ENCODE measurements at regions not wholly inside any gene's neighbourhood (a gene's known extent, or its start where the extent isn't known, plus 50 kb on each side); places are given as distances from the start of the nearest gene placed in this dataset.

DNA sequence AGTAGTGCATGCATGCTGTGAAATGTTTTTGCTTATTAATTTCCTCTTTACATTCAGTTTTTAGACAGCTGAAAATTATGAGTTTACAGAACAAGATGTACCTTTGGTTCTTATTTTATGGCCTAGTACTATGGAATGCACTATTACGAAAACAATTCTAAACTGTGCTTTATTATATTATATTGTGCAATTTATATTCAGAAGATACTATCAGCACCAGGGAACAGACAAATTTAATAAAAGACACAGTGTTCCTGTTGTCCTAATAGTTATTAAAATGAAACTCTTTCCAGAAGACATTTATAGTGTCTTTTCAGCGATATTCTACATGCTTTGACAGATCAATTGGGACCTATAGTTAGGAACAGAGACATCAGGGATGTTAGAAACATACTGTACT is 427.3 kb downstream of the BTG1 start:
- TF ChIP-seq, protein P1, sequence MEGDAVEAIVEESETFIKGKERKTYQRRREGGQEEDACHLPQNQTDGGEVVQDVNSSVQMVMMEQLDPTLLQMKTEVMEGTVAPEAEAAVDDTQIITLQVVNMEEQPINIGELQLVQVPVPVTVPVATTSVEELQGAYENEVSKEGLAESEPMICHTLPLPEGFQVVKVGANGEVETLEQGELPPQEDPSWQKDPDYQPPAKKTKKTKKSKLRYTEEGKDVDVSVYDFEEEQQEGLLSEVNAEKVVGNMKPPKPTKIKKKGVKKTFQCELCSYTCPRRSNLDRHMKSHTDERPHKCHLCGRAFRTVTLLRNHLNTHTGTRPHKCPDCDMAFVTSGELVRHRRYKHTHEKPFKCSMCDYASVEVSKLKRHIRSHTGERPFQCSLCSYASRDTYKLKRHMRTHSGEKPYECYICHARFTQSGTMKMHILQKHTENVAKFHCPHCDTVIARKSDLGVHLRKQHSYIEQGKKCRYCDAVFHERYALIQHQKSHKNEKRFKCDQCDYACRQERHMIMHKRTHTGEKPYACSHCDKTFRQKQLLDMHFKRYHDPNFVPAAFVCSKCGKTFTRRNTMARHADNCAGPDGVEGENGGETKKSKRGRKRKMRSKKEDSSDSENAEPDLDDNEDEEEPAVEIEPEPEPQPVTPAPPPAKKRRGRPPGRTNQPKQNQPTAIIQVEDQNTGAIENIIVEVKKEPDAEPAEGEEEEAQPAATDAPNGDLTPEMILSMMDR (IDR thresholded peaks at IDR 0.05; ENCODE audit: low read depth, low read length, missing input control) = no peak
- TF ChIP-seq, protein P2, sequence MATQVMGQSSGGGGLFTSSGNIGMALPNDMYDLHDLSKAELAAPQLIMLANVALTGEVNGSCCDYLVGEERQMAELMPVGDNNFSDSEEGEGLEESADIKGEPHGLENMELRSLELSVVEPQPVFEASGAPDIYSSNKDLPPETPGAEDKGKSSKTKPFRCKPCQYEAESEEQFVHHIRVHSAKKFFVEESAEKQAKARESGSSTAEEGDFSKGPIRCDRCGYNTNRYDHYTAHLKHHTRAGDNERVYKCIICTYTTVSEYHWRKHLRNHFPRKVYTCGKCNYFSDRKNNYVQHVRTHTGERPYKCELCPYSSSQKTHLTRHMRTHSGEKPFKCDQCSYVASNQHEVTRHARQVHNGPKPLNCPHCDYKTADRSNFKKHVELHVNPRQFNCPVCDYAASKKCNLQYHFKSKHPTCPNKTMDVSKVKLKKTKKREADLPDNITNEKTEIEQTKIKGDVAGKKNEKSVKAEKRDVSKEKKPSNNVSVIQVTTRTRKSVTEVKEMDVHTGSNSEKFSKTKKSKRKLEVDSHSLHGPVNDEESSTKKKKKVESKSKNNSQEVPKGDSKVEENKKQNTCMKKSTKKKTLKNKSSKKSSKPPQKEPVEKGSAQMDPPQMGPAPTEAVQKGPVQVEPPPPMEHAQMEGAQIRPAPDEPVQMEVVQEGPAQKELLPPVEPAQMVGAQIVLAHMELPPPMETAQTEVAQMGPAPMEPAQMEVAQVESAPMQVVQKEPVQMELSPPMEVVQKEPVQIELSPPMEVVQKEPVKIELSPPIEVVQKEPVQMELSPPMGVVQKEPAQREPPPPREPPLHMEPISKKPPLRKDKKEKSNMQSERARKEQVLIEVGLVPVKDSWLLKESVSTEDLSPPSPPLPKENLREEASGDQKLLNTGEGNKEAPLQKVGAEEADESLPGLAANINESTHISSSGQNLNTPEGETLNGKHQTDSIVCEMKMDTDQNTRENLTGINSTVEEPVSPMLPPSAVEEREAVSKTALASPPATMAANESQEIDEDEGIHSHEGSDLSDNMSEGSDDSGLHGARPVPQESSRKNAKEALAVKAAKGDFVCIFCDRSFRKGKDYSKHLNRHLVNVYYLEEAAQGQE (IDR thresholded peaks at IDR 0.05) = no peak
- TF ChIP-seq TAF1 (conservative IDR thresholded peaks at IDR 0.05) = no peak
- TF ChIP-seq, protein P3, sequence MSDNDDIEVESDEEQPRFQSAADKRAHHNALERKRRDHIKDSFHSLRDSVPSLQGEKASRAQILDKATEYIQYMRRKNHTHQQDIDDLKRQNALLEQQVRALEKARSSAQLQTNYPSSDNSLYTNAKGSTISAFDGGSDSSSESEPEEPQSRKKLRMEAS (IDR thresholded peaks at IDR 0.05) = no peak
- TF ChIP-seq EGR1 (IDR thresholded peaks at IDR 0.05; ENCODE audit: low read depth in 2 of 2) = no peak
- TF ChIP-seq NR2F2 (IDR thresholded peaks at IDR 0.05) = no peak
- TF ChIP-seq YY1 (IDR thresholded peaks at IDR 0.05) = no peak
- no peak for TF ChIP-seq JUND (IDR thresholded peaks at IDR 0.05)
- no peak for TF ChIP-seq RAD21 (IDR thresholded peaks at IDR 0.05)

All from liver (tissue), 3 donors.